ENCODE measurements at regions not wholly inside any gene's neighbourhood (a gene's known extent, or its start where the extent isn't known, plus 50 kb on each side); places are given as distances from the start of the nearest gene placed in this dataset.

GRCh38 chr6:153621070-153621469 is 418.0 kb upstream of the OPRM1 start:
- Histone ChIP-seq H3K4me3 (ENCODE audit: insufficient read depth, low read depth, low read length) (no peak overlapping the region), H3K4me2 (ENCODE audit: low read length) (no peak overlapping the region), H3K36me3 (ENCODE audit: insufficient read depth, low read length) (no peaks in the 10 kb centered on the region), H3K27ac (ENCODE audit: low read depth, low read length) (no peak overlapping the region), H4K20me1 (ENCODE audit: insufficient read depth, low read length) (no peaks in the 10 kb centered on the region), H2AFZ (ENCODE audit: low read depth, low read length) (no peak overlapping the region), H3K4me1 (ENCODE audit: insufficient read depth, low read length) (no peaks in the 10 kb centered on the region), H3K79me2 (ENCODE audit: insufficient read depth, low read length) (no peaks in the 10 kb centered on the region), H3K27me3 (ENCODE audit: insufficient read depth, low read length) (no peaks in the 10 kb centered on the region), H3K9ac (ENCODE audit: low read length) (no peak overlapping the region), H3K9me3 (ENCODE audit: insufficient read depth, low read depth, low read length) (no peaks in the 10 kb centered on the region)
- Mint-ChIP-seq H3K4me1 (ENCODE audit: low read depth, unreplicated experiment) (peaks cover 29% of the 10 kb centered on the region), H3K27ac (ENCODE audit: unreplicated experiment) (no peak overlapping the region), H3K36me3 (ENCODE audit: low read depth, unreplicated experiment) (no peaks in the 10 kb centered on the region), H3K9me3 (ENCODE audit: unreplicated experiment) (no peaks in the 10 kb centered on the region), H3K4me3 (ENCODE audit: unreplicated experiment) (no peak overlapping the region), H3K27me3 (ENCODE audit: low read depth, unreplicated experiment) (no peaks in the 10 kb centered on the region)
- TF ChIP-seq CTCF (IDR thresholded peaks at IDR 0.05; ENCODE audit: insufficient read depth, low read depth, low read length): no peak
- TF ChIP-seq EZH2 (IDR thresholded peaks at IDR 0.05; ENCODE audit: insufficient read depth, low read length): no peak
- no peak for FAIRE-seq
- no peak for DNase-seq (ENCODE audit: low read depth)

- FAIRE-seq: no peak
- Mint-ChIP-seq H3K27ac (ENCODE audit: unreplicated experiment) (peak overlapping the region; percentile 87), H3K27me3 (ENCODE audit: low read depth, unreplicated experiment) (no peaks in the 10 kb centered on the region), H3K4me1 (ENCODE audit: low read depth, unreplicated experiment) (peaks cover 17% of the 10 kb centered on the region), H3K36me3 (ENCODE audit: low read depth, unreplicated experiment) (no peaks in the 10 kb centered on the region), H3K4me3 (ENCODE audit: unreplicated experiment) (no peak overlapping the region), H3K9me3 (ENCODE audit: unreplicated experiment) (no peaks in the 10 kb centered on the region)
- Histone ChIP-seq H2AFZ (ENCODE audit: low read depth, low read length) (no peak overlapping the region), H3K36me3 (ENCODE audit: insufficient read depth, low read length) (no peaks in the 10 kb centered on the region), H3K79me2 (ENCODE audit: insufficient read depth, low read length) (no peaks in the 10 kb centered on the region), H3K27ac (ENCODE audit: low read depth, low read length) (no peak overlapping the region), H3K9me3 (ENCODE audit: insufficient read depth, low read depth, low read length) (no peaks in the 10 kb centered on the region), H3K9ac (ENCODE audit: low read length) (no peak overlapping the region), H4K20me1 (ENCODE audit: insufficient read depth, low read length) (no peaks in the 10 kb centered on the region), H3K4me3 (ENCODE audit: insufficient read depth, low read depth, low read length) (no peak overlapping the region), H3K4me2 (ENCODE audit: low read length) (no peak overlapping the region), H3K4me1 (ENCODE audit: insufficient read depth, low read length) (no peaks in the 10 kb centered on the region), H3K27me3 (ENCODE audit: insufficient read depth, low read length) (no peaks in the 10 kb centered on the region)
- no peak for TF ChIP-seq EZH2 (IDR thresholded peaks at IDR 0.05; ENCODE audit: insufficient read depth, low read length)
- no peak for TF ChIP-seq CTCF (IDR thresholded peaks at IDR 0.05; ENCODE audit: insufficient read depth, low read depth, low read length)
- DNase-seq (ENCODE audit: low read depth): no peak
Measured at GRCh38 chr6:153618371-153619322, 420.4 kb upstream of the OPRM1 start.

- Histone ChIP-seq H3K36me3 (ENCODE audit: insufficient read depth, low read length) (no peaks in the 10 kb centered on the region), H3K4me1 (ENCODE audit: insufficient read depth, low read length) (no peaks in the 10 kb centered on the region), H3K79me2 (ENCODE audit: insufficient read depth, low read length) (no peaks in the 10 kb centered on the region), H3K9me3 (ENCODE audit: insufficient read depth, low read depth, low read length) (no peaks in the 10 kb centered on the region), H3K4me3 (ENCODE audit: insufficient read depth, low read depth, low read length) (no peak overlapping the region), H3K4me2 (ENCODE audit: low read length) (no peak overlapping the region), H3K9ac (ENCODE audit: low read length) (no peak overlapping the region), H3K27ac (ENCODE audit: low read depth, low read length) (no peak overlapping the region), H2AFZ (ENCODE audit: low read depth, low read length) (no peak overlapping the region), H3K27me3 (ENCODE audit: insufficient read depth, low read length) (no peaks in the 10 kb centered on the region), H4K20me1 (ENCODE audit: insufficient read depth, low read length) (no peaks in the 10 kb centered on the region)
- no peak overlapping the region for H3K4me3 Mint-ChIP-seq (ENCODE audit: unreplicated experiment)
- H3K36me3 Mint-ChIP-seq (ENCODE audit: low read depth, unreplicated experiment): no peaks in the 10 kb centered on the region
- DNase-seq (ENCODE audit: low read depth) (no peak), FAIRE-seq (no peak)
- peaks cover 14% of the 10 kb centered on the region for H3K4me1 Mint-ChIP-seq (ENCODE audit: low read depth, unreplicated experiment)
- no peak overlapping the region for H3K27ac Mint-ChIP-seq (ENCODE audit: unreplicated experiment)
- TF ChIP-seq EZH2 (IDR thresholded peaks at IDR 0.05; ENCODE audit: insufficient read depth, low read length) (no peak), CTCF (IDR thresholded peaks at IDR 0.05; ENCODE audit: insufficient read depth, low read depth, low read length) (no peak)
- H3K9me3 Mint-ChIP-seq (ENCODE audit: unreplicated experiment): no peaks in the 10 kb centered on the region
- H3K27me3 Mint-ChIP-seq (ENCODE audit: low read depth, unreplicated experiment): no peaks in the 10 kb centered on the region
Measured at GRCh38 chr6:153616506-153616905, 422.5 kb upstream of the OPRM1 start.
